ENCODE measurements at regions not wholly inside any gene's neighbourhood (a gene's known extent, or its start where the extent isn't known, plus 50 kb on each side); places are given as distances from the start of the nearest gene placed in this dataset.

- peaks cover 5 to 20% of the 10 kb centered on the region in 2 donors for H3K4me1 ChIP-seq
- peaks cover 34 to 61% of the 10 kb centered on the region in 2 donors for H3K27me3 ChIP-seq
- DNase-seq = peak in 1 of 4 donors; percentile 11
- TF ChIP-seq, protein P1, sequence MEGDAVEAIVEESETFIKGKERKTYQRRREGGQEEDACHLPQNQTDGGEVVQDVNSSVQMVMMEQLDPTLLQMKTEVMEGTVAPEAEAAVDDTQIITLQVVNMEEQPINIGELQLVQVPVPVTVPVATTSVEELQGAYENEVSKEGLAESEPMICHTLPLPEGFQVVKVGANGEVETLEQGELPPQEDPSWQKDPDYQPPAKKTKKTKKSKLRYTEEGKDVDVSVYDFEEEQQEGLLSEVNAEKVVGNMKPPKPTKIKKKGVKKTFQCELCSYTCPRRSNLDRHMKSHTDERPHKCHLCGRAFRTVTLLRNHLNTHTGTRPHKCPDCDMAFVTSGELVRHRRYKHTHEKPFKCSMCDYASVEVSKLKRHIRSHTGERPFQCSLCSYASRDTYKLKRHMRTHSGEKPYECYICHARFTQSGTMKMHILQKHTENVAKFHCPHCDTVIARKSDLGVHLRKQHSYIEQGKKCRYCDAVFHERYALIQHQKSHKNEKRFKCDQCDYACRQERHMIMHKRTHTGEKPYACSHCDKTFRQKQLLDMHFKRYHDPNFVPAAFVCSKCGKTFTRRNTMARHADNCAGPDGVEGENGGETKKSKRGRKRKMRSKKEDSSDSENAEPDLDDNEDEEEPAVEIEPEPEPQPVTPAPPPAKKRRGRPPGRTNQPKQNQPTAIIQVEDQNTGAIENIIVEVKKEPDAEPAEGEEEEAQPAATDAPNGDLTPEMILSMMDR (IDR thresholded peaks at IDR 0.05) = no peak
- no peaks in the 10 kb centered on the region for H3K36me3 ChIP-seq
- no peak for ATAC-seq
- no peak overlapping the region for H3K4me3 ChIP-seq
- intact Hi-C loops (cut with DNase I) = no loop called here
- H3K9me3 ChIP-seq = no peaks in the 10 kb centered on the region
- no peak overlapping the region for H3K27ac ChIP-seq
These were observed 350.1 kb downstream of the LIG4 start for GRCh38 chr13:107865318-107865575.

DNA sequence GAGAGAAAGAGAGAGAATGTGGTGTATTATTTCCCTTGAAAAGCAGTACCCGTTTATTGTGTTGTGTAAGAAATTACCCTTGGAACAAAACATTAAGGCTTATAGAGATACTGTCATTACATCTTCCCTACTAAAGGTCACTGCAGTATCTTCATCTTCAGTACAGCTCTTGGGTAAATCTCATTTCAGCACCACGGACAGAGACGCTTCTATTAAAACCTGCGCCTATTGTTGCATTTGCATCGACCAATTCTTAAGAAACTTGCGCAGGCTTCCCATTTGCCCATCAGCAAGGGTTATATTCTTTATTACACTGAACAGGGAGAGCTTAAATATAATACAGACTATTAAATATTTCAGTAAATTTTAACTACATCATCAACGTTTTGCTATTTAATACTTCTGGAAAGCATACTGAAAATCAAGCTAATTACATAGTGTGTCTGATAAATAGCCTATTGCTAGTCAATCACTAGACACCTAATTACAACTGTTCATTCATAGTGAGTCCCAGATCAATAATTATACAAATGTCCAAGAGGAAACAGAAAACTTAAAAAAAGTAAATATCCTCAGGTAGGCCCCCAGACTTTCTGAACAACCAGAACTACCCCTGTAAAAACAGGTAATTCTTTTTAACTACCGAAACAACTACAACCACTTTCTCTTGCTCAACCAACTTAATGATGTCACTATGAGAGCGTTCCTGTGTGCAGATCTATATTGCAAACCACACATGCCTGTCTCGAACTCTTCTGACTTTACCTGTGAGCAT is 350.6 kb downstream of the LIG4 start:
- H3K27ac ChIP-seq = no peak overlapping the region
- intact Hi-C loops (cut with DNase I) = no loop called here

GRCh38 chr13:107860284-107860683 is 355.1 kb downstream of the LIG4 start:
- H3K27me3 ChIP-seq = peaks cover 6 to 11% of the 10 kb centered on the region in 2 donors
- intact Hi-C loops (cut with DNase I) = no loop called here
- no peak overlapping the region for H3K27ac ChIP-seq
- TF ChIP-seq, protein P1 (IDR thresholded peaks at IDR 0.05) = no peak
- H3K4me1 ChIP-seq = no peaks in the 10 kb centered on the region
- no peaks in the 10 kb centered on the region for H3K9me3 ChIP-seq
- H3K4me3 ChIP-seq = no peak overlapping the region
- no peaks in the 10 kb centered on the region for H3K36me3 ChIP-seq
- ATAC-seq = no peak
- no peak for DNase-seq

More for the DNA sequence above, 350.6 kb downstream of the LIG4 start:
- TF ChIP-seq, protein P1 (IDR thresholded peaks at IDR 0.05) = no peak
- H3K4me3 ChIP-seq = no peak overlapping the region
- H3K27me3 ChIP-seq = peaks cover 34 to 56% of the 10 kb centered on the region in 2 donors
- H3K36me3 ChIP-seq = no peaks in the 10 kb centered on the region
- peak; percentile 29 for ATAC-seq
- peak in 2 of 4 donors; percentile 80 to 84 for DNase-seq
- peaks cover 5 to 20% of the 10 kb centered on the region in 2 donors for H3K4me1 ChIP-seq
- no peaks in the 10 kb centered on the region for H3K9me3 ChIP-seq

GRCh38 chr13:107854880-107855279 is 360.5 kb downstream of the LIG4 start:
- Histone ChIP-seq H3K36me3 (no peaks in the 10 kb centered on the region), H3K4me3 (no peak overlapping the region), H3K27me3 (no peaks in the 10 kb centered on the region), H3K27ac (no peak overlapping the region), H3K9me3 (no peaks in the 10 kb centered on the region), H3K4me1 (no peaks in the 10 kb centered on the region)
- intact Hi-C loops (cut with DNase I) = no loop called here
- ATAC-seq = no peak
- DNase-seq = no peak
- TF ChIP-seq, protein P1 (IDR thresholded peaks at IDR 0.05) = no peak

GRCh38 chr13:107852072-107852471 is 363.3 kb downstream of the LIG4 start:
- TF ChIP-seq, protein P1 (IDR thresholded peaks at IDR 0.05) = no peak
- Histone ChIP-seq H3K4me1 (no peaks in the 10 kb centered on the region), H3K27me3 (no peaks in the 10 kb centered on the region), H3K9me3 (no peaks in the 10 kb centered on the region), H3K4me3 (no peak overlapping the region), H3K36me3 (no peaks in the 10 kb centered on the region), H3K27ac (no peak overlapping the region)
- no peak for ATAC-seq
- no peak for DNase-seq
- intact Hi-C loops (cut with DNase I) = no loop called here

Data from left lung (tissue), 4 donors.